Activated T-cell treated with anti-CD3 and anti-CD28 coated beads for 4 hours (primary cell): ENCODE measurements at regions not wholly inside any gene's neighbourhood (a gene's known extent, or its start where the extent isn't known, plus 50 kb on each side); places are given as distances from the start of the nearest gene placed in this dataset.

Source experiments
- DNase-seq: peaks from one replicate; pipeline ENCODE4 v3.0.0-alpha.2; 2020

GRCh38 chr6:56343295-56343694 lies 95.9 kb upstream of the COL21A1 start:
- DNase-seq: no peak

GRCh38 chr6:56339524-56339923 lies 92.1 kb upstream of the COL21A1 start:
- no peak for DNase-seq

- no peak for DNase-seq
Measured at GRCh38 chr6:56335726-56336125, 88.3 kb upstream of the COL21A1 start.

- DNase-seq: no peak
Measured at GRCh38 chr6:56334937-56335336, 87.6 kb upstream of the COL21A1 start.

GRCh38 chr6:56329271-56330050 lies 82.1 kb upstream of the COL21A1 start:
- no peak for DNase-seq

- no peak for DNase-seq
Measured at GRCh38 chr6:56328728-56329090, 81.3 kb upstream of the COL21A1 start.

GRCh38 chr6:56327946-56328727 lies 80.8 kb upstream of the COL21A1 start:
- DNase-seq: no peak

- no peak for DNase-seq
Measured at GRCh38 chr6:56324396-56324795, 77.0 kb upstream of the COL21A1 start.

- DNase-seq: no peak
Measured at GRCh38 chr6:56318851-56319250, 71.5 kb upstream of the COL21A1 start.

- DNase-seq: no peak
Measured at GRCh38 chr6:56314683-56315523, 67.5 kb upstream of the COL21A1 start.

- DNase-seq: no peak
Measured at GRCh38 chr6:56311533-56312448, 64.4 kb upstream of the COL21A1 start.

- no peak for DNase-seq
Measured at GRCh38 chr6:56311061-56311460, 63.7 kb upstream of the COL21A1 start.

GRCh38 chr6:56310241-56310640 lies 62.9 kb upstream of the COL21A1 start:
- DNase-seq: no peak

- DNase-seq: no peak
Measured at GRCh38 chr6:56299916-56300315, 52.5 kb upstream of the COL21A1 start.

GRCh38 chr6:56297022-56297989 lies 49.9 kb upstream of the COL21A1 start:
- no peak for DNase-seq
